Right renal pelvis (tissue), 4 donors: ENCODE measurements at regions not wholly inside any gene's neighbourhood (a gene's known extent, or its start where the extent isn't known, plus 50 kb on each side); places are given as distances from the start of the nearest gene placed in this dataset.
"Not testable (repeated sequence)": the region's sequence is repeated elsewhere in the genome, so short reads cannot be mapped to it uniquely, and the experiment has no call there.

Experiments used
- DNase-seq, 4 donors: peaks; one replicate each; pipeline ENCODE4 v3.0.0-alpha.2; 2013; ENCODE audit warnings: low read depth in 4 of 4, low spot score in 3 of 4, missing footprints in 1 of 4

DNA sequence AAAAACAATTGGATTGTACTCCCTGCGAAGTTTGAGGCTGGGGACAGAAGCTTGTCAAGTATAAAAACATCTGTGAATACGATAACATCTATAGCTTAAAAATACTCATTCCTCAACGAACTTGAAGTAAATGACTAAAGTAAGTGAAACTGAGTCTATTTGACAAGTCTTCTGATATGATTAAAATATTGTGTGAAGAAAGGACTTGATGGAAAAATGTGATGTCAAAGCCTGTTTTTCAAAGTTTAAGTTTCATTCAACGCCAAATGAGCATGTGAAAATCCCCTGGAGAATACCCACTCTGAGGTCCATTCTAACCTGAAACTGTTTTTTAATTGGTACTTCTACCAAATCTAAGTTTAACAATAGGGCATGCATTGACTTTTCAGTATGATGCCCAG lies 122.3 kb upstream of the MDFIC start:
- DNase-seq, result no peak

DNA sequence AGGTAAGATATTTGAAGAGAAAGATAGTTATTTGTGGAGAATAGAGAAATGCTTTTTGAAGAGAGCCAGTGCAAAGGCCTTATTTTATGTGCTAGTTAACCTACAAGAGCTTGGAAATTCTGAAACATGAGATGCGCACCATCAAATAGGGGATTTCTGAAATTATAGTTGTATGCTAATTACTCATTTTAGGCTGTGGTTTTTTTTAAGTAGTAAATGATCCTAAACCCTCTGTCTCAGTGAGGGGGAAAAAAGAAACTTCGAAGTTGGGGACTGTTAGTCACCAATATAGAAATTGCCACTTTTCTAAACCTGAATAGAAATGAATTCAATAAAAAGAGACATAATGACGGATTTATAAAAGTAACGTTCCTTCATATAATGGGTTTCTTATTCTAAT lies 119.3 kb upstream of the MDFIC start:
- no peak for DNase-seq

DNA sequence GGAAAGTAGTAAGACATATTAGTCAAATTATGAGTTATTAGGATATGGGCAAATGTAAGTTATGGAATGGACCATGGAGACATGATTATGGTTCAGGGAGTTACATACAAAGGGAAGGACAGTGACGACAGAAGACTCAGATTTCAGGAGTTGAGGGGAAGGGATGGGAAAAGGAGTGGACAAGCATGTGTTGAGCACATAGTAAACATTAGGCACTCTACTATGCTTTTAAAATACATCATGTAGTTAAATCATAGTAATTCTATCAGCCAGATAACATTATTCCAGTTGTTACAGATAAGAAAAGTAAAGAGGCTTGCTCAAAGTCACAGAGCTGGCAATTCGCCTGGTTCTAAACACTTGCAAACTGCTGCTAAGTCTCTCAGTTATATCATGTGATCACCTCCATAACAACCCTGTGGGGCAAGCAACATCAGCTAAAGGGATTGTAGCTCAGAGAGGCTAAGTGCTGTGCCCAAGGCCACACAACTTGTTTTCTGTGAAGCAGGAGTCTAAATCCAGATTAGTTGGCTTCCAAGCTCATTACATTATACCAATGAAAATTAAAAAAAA lies 115.2 kb upstream of the MDFIC start:
- DNase-seq, result no peak

DNA sequence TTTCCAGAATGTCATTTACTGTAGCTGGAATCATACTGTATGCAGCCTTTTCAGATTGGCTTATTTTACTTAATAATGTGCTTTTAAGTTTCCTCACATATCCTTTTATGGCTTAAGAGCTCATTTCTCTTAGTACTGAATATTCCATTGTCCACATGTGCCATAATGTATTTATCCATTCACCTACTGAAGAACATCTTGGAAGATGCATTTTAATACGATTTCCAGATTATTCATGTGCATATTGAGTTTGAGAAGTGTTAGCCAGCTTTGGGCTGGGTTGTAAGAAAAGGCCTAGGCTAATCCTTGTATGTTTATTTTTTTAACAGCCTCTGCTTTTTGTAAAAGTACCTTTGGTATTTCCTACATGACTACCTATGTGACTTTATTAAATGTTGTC lies 109.3 kb upstream of the MDFIC start:
- no peak for DNase-seq

DNA sequence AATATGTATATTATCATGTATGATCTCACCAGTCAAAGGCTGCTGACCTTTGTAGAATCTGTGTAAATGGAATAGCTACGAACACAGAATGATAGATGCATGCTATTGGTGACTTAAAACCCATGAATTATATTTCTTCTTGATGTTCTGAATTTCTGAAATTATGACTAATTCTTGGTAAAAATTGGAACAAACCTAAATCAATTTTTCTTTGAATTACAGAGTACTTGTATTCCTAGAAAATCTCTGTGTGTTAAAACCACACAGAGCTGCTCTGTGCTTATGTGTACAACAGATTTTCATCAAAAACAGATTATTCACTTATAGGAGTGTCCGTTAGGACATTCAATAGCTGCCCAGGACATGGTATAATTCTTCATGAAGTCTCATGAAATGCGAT lies 108.3 kb upstream of the MDFIC start:
- no peak for DNase-seq

DNA sequence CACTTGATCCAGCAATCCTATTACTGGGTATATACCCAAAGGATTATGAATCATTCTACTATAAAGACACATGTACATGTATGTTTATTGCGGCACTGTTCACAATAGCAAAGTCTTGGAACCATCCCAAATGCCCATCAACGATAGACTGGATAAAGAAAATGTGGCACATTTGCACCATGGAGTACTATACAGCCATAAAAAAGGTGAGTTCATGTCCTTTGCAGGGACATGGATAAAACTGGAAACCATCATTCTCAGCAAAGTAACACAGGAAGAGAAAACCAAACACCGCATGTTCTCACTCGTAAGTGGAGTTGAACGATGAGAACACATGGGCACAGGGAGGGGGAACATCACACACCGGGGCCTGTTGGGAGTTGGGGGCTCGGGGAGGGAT lies 104.9 kb upstream of the MDFIC start:
- not testable (repeated sequence) for DNase-seq

DNA sequence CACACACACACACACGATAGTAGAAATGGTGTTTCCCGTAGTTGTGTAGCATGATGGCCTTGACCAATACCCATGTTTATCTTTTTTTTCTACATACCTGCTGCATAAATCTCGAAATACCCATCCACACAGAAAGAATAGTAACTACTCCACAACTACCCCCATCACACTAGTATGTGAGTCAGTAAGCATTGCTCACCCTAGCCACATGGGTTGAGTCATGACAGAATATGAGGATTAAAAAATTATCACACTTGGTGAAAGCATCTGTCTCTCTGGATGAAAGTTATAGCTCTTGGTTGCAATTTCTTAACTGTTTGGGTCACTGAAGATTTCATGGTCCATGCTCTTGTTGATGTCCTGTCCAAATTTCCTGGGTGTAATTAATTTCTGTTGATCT lies 103.4 kb upstream of the MDFIC start:
- DNase-seq, result no peak

DNA sequence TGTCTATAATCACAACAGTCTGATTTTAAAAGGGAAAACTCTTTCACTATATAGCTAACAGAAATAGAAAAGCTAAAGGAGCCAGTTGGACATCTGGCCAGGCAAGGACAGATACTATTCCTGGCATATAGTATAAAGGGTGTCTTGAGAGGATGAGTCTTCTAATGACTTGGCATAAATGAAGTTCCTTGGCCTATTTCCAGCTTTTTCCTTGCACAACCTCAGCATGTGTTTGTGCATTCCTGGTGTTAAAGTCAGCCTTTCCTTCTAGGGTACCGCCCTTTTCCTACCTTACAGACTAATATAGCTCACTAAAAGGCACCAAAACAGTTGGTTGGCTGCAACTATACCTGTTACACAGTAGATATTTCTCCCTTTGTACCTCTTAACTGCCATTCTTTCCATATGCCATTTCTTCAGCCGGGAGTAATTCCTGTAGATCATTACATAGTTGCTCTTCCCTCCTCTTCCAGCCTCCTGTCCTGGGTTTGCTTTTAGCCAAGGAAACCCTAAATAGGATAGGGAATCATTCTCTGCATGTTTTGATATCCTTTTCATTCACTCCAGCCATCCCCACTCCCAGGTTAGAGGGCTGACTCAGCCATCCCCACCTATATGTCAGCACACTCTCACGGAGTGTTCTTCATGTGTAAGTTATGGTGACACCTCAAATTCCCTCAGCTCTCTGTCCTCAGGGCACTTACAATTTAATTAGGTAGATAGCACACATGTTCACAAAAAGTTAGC lies 102.1 kb upstream of the MDFIC start:
- DNase-seq, result no peak

DNA sequence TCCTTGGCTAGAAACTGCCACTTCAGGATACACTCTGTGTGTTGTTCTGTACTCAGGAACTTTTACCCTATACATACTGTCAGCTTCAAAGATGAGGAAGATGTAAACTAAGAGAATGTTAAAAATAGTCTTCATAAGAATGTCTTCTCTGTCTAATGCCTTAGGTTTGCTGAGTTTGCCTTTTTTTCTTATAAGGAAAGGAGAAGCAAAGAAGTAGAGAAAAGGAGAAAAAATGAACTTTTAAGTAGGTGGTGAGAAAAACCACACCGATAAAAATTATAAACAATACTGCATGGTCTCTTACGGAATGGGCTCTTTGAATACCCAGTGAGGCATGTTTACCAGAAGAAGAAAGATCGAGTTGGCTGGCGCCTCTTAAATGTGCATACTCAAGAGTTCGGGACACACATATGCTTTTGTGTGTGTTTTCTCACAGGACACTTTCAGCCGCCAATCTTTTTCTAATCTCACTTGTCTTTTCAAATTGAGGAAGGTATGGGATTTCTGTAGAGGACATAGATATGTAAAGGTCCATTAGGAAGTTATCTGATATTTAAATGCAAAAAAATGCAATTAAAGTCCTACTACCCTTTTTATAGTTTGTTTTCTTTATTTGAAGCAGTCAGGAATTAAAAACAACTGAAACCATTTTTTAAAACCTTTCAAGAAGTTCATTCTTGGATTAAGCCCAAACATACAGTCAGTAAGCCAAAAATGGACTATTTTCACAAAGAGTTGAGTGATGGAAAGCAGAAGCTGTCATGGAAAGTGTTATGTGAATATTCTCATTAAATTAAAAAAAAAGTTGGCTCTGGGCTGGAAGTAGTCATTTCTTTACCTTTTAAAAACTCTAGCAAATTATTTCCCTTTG lies 100.6 kb upstream of the MDFIC start:
- DNase-seq, result no peak

DNA sequence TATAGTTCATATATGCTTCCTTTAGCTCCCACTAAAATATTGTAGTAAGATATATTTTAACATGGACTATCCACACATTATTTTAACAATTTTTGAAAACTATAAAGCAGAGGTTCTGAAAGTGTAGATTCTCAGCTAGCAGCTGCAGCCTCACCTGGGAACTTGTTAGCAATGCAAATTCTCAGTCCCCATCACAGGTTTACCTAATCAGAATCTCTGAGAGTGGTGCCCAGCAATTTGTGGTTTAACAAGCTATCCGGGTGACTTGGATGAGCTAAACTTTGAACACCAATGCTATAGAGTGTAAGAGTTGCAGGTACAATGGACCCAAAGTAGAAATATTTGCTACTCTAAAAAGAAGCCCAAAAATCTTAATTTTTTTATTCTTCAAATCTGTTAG lies 99.8 kb upstream of the MDFIC start:
- no peak for DNase-seq

DNA sequence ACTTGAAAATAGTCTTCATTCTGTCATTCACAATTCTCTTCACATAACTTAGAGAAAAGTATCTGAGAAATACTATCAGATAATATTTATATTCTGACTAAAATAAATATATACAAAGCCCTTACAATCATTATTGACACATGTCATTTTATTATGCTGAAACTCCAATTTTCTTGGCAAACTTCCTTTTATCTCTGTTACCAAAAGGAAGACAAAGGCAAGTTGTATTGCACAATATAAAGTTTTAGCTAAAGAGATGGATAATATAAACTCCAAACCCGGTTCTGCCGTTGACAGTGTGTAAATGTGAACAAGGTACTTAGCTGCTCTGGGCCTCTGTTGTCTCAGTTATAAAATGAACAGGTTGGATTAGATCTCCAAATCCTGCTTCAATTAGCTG lies 99.0 kb upstream of the MDFIC start:
- no peak for DNase-seq

DNA sequence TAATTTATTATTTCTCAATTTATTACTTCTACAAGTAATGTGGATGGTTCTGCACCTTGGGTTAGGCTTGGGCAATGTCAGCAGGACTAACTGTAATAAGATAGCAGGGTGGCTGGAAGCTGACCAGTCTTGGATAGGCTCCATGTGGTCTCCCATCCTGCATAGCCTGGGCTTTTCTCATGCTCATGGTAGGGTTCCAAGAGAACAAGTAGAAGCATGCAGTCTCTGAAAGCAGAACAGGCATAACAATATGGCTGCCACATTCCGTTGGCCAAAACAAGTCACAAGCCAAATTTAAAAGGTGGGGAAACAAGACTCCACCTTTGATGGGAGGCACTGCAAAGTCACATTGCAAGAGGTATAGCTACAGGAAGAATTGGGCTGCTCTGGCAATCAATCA lies 98.6 kb upstream of the MDFIC start:
- DNase-seq, result no peak

DNA sequence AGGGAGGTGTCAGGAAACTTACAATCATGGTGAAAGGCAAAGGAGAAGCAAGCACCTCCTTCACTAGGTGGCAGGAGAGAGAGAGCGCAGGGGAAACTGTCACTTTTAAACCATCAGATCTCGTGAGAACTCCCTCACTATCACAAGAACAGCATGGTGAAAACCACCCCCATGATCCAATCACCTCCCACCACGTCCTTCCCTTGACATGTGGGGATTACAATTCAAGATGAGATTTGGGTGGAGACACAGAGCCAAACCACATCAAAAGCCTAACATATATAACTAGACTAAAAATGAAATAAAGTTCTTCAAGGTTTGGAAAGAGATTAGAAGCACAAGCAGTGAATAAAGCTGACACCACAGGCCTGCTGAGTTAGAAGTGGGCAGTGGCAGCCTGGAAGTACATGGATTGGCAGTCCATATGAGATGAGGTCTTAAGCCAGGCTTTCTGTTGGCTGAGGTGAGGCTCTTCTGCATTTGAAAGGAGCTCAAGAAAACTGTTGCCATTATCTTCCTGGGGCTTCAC lies 96.4 kb upstream of the MDFIC start:
- no peak for DNase-seq

DNA sequence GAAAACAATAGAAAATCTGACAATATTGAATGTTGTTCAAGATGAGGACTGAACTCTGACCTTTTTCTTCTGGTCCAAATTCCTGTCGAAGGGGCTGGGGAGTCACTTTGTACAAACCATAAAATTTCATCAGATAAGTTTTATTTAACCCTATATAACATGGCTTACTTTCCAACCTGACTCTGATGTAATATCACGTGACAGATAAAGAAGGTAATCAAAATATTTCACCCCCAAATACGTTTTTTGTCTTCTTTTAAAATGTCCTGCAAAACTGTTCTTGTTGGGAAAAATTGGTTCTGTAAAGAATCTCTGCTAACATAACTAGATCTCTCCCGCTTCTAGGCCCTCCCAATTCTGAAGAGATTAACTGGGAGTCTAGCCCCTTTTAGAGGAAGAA lies 90.9 kb upstream of the MDFIC start:
- DNase-seq, result no peak

DNA sequence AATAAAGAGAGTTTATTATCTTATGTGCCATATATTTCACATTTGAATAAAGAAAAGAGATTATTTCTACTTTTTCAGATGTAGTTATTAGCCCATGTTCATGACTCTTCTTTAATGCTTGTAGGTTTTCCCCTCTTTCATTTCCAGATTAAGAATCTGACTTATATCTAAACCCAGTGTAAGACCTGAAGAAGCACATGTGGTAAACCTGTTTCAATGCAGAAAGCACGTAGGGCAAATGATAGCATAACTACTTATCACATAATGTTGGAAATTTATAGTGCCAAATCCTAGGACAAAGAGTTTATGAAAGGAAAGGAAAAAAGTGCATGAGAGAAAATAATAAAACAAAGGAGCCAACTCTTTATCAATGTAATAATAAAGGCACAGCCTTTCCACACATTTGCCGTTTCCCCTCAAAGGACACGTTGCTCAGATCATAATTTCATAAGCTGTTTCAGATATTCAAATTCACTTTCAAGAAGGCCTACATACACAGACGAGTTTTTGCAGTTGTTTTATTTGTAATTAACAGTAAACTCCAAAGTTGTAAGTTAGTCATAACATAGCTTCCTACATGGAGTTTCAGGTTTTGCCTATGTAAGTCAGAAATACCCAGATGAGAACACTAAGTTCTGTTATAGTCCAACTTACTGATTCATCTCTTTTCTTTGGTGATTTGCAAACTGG lies 88.8 kb upstream of the MDFIC start:
- DNase-seq, result no peak

DNA sequence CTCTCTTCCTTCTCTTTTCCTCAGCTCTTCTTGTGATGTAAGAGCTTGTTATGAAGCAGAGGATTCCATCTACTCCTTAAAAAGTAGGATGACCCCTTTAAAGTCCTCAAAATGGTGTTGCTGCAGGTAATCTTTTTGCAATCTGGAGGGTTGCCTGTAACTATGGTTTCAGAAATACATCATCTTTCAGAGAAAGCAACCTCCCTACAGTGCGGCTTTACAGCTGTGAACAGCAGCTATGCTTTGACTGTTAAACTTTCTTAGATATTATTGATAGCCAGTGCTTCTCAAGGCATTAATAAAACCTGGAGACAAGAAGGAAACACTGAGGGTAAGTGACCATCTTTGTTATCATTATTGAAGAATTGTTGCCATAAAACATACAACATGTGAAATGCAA lies 86.6 kb upstream of the MDFIC start:
- no peak for DNase-seq

DNA sequence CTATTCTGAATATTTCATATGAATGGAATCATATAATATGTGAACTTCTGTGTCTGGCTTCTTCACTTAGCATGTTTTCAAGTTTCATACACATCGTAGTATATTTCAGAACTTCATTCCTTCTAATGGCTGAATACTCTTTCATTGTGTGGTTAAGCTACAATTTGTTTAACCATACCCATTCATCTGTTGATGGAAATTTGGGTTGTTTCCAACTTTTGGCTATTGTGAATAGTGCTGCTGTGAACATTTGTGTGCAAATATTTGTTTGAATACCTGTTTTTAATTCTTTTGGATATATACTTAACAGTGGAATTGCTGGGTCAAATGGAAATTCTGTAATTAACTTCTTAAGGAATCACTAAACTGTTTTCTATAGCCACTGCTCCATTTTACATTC lies 86.0 kb upstream of the MDFIC start:
- DNase-seq, result no peak

DNA sequence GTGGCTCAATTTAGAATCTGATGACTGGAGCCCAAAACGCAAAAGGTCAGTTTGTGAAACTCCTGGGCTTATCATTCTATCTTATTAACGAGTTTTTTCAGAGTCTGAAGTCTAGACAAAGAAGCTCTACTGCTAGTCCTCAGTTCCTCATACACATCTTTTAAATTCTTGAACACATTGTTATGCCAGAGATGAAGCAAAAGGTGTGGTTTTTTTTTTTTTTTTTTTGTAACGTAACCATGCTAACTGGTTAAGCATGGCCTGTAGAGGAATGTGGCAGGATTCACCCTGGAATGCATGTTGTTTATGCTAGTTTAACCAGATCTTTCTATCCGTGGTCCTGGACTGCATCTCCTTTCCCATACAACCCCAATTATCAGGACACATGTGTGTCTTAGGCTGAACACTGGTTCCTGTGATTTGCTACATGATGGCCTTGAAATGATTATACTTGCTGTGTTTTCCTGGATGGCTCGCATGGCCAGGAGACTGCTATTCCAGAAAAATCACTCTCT lies 79.3 kb upstream of the MDFIC start:
- no peak for DNase-seq

DNA sequence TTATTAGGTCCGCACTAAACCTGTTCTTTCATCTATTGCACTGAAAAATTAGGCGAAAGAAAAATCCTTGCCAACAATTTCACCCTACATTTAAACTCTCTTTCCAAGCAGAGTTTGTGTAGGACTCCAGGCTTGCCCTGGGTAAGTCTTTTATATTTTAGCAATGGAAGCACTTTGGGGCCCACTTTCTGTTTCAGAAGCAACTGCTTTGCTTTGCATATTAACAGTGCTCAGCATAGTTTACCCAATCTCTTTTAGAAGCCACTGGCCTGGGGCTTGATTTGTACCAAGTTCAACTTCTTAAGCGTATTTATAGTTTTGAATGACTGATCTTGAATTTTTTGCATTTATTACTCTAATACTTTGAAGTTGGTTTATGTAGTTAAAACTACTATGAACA lies 78.8 kb upstream of the MDFIC start:
- DNase-seq, result no peak

DNA sequence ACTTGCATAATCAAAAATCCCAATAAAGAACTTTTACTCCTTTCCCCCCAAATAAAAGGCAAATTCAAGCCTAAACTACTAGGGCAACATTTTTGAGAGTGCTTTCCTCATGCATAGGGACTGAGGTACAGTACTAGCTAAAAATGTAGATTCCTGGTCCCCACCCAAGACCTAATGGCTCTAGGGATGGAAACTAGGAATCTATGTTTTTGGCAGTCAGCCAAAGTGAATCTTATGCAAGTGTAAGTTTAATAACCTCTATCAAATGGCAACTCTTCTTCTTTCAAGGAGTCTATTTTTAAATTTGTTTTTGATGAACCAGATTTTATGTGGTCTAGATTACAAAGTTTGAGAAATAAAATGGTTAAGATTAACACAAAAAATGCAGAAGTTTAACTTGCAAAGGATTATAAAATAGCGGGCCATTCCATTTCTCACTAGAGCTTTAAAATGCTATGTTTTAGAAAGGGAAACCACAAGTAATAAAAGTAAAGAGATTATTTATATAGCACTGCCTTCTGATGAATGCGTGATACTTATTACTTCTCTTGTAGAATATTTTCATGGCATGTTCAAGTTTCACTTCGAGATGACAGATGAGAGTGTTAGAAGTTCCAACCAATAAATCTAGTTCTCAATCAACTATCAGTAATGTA lies 70.4 kb upstream of the MDFIC start:
- DNase-seq, result no peak
